Retinal pigment epithelial cell (primary cell): ENCODE measurements at regions not wholly inside any gene's neighbourhood (a gene's known extent, or its start where the extent isn't known, plus 50 kb on each side); places are given as distances from the start of the nearest gene placed in this dataset.
A peak's percentile ranks its signal among the peaks of the same experiment; 100 is the strongest.

Source experiments
- DNase-seq: peaks from one replicate; pipeline ENCODE4 v3.0.0-alpha.2; 2010; ENCODE audit warnings: low read depth
- H3K4me3 ChIP-seq: 2 replicates; pipeline ENCODE4 v1.5.1; 2011; ENCODE audit warnings: mild to moderate bottlenecking, low read length, control low read depth, moderate library complexity
- CTCF ChIP-seq: conservative IDR thresholded peaks from 2 replicates; pipeline ENCODE4 v1.5.1; 2011; ENCODE audit warnings: low read depth, low read length, control low read depth, inconsistent platforms

- no peak for TF ChIP-seq CTCF
- no peak for DNase-seq
- no peak overlapping the region for H3K4me3 ChIP-seq
Measured at GRCh38 chr16:13390093-13390985, 488.9 kb downstream of the SHISA9 start.

GRCh38 chr16:13390986-13391305, 489.5 kb downstream of the SHISA9 start:
- no peak for DNase-seq
- no peak overlapping the region for H3K4me3 ChIP-seq
- no peak for TF ChIP-seq CTCF

- no peak for TF ChIP-seq CTCF
- no peak overlapping the region for H3K4me3 ChIP-seq
- DNase-seq: no peak
Measured at GRCh38 chr16:13391337-13391736, 489.9 kb downstream of the SHISA9 start.

GRCh38 chr16:13392341-13392740, 490.9 kb downstream of the SHISA9 start:
- no peak for DNase-seq
- H3K4me3 ChIP-seq: no peak overlapping the region
- TF ChIP-seq CTCF: no peak

- H3K4me3 ChIP-seq: no peak overlapping the region
- DNase-seq: no peak
- TF ChIP-seq CTCF: no peak
Measured at GRCh38 chr16:13393816-13394215, 492.4 kb downstream of the SHISA9 start.

- TF ChIP-seq CTCF: no peak
- DNase-seq: no peak
- H3K4me3 ChIP-seq: no peak overlapping the region
Measured at GRCh38 chr16:13394488-13394887, 493.1 kb downstream of the SHISA9 start.

GRCh38 chr16:13397126-13397525, 495.7 kb downstream of the SHISA9 start:
- no peak for DNase-seq
- H3K4me3 ChIP-seq: no peak overlapping the region
- TF ChIP-seq CTCF: peak; percentile 23
